Testis (tissue), 2 donors: ENCODE measurements at regions not wholly inside any gene's neighbourhood (a gene's known extent, or its start where the extent isn't known, plus 50 kb on each side); places are given as distances from the start of the nearest gene placed in this dataset.

Experiments
- DNase-seq: peaks from one replicate; pipeline ENCODE4 v3.0.0-alpha.2; 2019
- H3K27ac ChIP-seq, 2 donors: fragments of 200-600 bp; sonication (generic); one replicate each; pipeline ENCODE4 v1.5.1; 2019
- H3K27me3 ChIP-seq: fragments of 200-600 bp; sonication (generic); one replicate; pipeline ENCODE4 v1.5.1; 2019
- H3K36me3 ChIP-seq: fragments of 200-600 bp; sonication (generic); one replicate; pipeline ENCODE4 v1.5.1; 2017; ENCODE audit warnings: low read depth; ENCODE audit errors: missing control alignments
- H3K4me1 ChIP-seq: fragments of 200-600 bp; sonication (generic); one replicate; pipeline ENCODE4 v1.5.1; 2019
- H3K4me3 ChIP-seq, 2 donors: fragments of 200-600 bp; sonication (generic); one replicate each; pipeline ENCODE4 v1.5.1; 2017 to 2019
- H3K9me3 ChIP-seq: fragments of 200-600 bp; sonication (generic); one replicate; pipeline ENCODE4 v1.5.1; 2017
- CTCF ChIP-seq, 3 experiments: fragments of 450-650 bp in 2 of 3; fragments of 200-600 bp in 1 of 3; sonication (generic) in 1 of 3; IDR thresholded peaks; one replicate each; pipeline ENCODE4 v1.5.1; 2016 to 2019; ENCODE audit warnings: antibody characterized with exemption in 3 of 3, mild to moderate bottlenecking in 2 of 3, moderate library complexity in 1 of 3
- POLR2A ChIP-seq: fragments of 450-650 bp; IDR thresholded peaks from one replicate; pipeline ENCODE4 v1.6.1; 2017; ENCODE audit warnings: antibody characterized with exemption, mild to moderate bottlenecking, moderate library complexity
- WGBS, 2 donors: methylation state at CpG; one replicate each; pipeline ENCODE4 v1.1.5; 2018; 5-methylcytosine and 5-hydroxymethylcytosine counted together
- intact Hi-C: fragments of 100-400 bp; cut with DNase I; formaldehyde crosslinking; loops from one replicate; pipeline ENCODE4 v1.15.1; 2023; ENCODE audit warnings: low total_unique reads

- Histone ChIP-seq H3K27ac (no peak overlapping the region), H3K9me3 (no peaks in the 10 kb centered on the region), H3K36me3 (no peaks in the 10 kb centered on the region), H3K4me3 (no peak overlapping the region), H3K27me3 (no peaks in the 10 kb centered on the region), H3K4me1 (no peaks in the 10 kb centered on the region)
- 58 to 71% methylated on average over 4 of the region's 4 CpGs for WGBS, 2 donors
- TF ChIP-seq POLR2A (no peak), CTCF (IDR thresholded peaks at IDR 0.05) (no peak)
- intact Hi-C loops, result no loop called here
- DNase-seq, result no peak
Measured at GRCh38 chr4:173763389-173763788, 233.4 kb upstream of the HAND2 start.

DNA sequence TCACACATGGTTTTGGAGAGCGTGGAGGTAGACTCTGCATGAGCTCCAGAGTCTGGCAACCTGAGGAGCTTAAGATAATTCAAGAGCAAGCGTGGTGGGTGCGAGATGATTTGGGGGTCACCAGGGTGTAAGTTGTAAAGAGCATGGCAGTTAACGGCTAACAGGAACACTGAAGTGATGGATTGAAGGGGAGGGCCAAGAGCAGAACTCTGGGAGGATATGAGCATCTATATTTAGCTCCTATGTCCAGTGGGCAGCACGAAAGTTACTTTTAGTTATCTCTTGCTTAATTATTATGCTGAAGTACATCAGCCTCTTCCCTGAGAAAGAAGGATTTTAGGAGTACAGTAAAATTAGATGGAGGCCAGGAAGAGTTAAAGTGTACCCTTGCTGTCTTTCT is 231.9 kb upstream of the HAND2 start:
- WGBS, 2 donors, result 72 to 77% methylated on average over 5 of the region's 5 CpGs
- Histone ChIP-seq H3K27me3 (no peaks in the 10 kb centered on the region), H3K4me1 (no peaks in the 10 kb centered on the region), H3K4me3 (no peak overlapping the region), H3K36me3 (no peaks in the 10 kb centered on the region), H3K27ac (no peak overlapping the region), H3K9me3 (no peaks in the 10 kb centered on the region)
- TF ChIP-seq CTCF (IDR thresholded peaks at IDR 0.05) (no peak), POLR2A (no peak)
- intact Hi-C loops, result no loop called here
- no peak for DNase-seq

GRCh38 chr4:173761236-173761635 is 231.2 kb upstream of the HAND2 start:
- no peaks in the 10 kb centered on the region for H3K36me3 ChIP-seq
- TF ChIP-seq POLR2A (no peak), CTCF (IDR thresholded peaks at IDR 0.05) (no peak)
- no peak overlapping the region for H3K27ac ChIP-seq
- DNase-seq, result no peak
- no peaks in the 10 kb centered on the region for H3K9me3 ChIP-seq
- H3K4me1 ChIP-seq, result no peaks in the 10 kb centered on the region
- WGBS, 2 donors, result 90 to 95% methylated on average over 5 of the region's 5 CpGs
- no peak overlapping the region for H3K4me3 ChIP-seq
- H3K27me3 ChIP-seq, result no peaks in the 10 kb centered on the region
- intact Hi-C loops, result no loop called here

DNA sequence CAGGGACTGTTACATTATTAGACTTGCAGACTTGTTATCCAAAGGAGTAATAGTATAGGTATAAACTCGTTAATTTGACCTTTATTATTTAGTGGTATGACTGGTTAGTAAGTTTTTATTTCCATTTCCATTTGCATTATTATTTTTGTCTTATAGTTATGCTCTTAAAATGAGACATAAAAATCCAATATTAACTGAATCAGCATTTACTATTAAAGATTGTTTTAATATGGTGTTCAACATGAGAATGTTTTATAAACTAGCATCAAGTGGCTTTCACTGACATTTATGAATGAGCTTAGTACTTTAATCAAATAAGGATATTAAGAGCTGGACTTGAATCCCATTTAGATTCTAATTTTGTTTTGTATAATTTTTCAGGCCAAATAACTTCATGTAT is 228.1 kb upstream of the HAND2 start:
- 68 to 83% methylated on average over 1 of the region's 1 CpG for WGBS, 2 donors
- intact Hi-C loops, result no loop called here
- no peaks in the 10 kb centered on the region for H3K27me3 ChIP-seq
- no peak overlapping the region for H3K27ac ChIP-seq
- no peaks in the 10 kb centered on the region for H3K4me1 ChIP-seq
- H3K4me3 ChIP-seq, result no peak overlapping the region
- H3K9me3 ChIP-seq, result no peaks in the 10 kb centered on the region
- DNase-seq, result no peak
- no peaks in the 10 kb centered on the region for H3K36me3 ChIP-seq
- no peak for TF ChIP-seq CTCF (IDR thresholded peaks at IDR 0.05)
- no peak for TF ChIP-seq POLR2A

GRCh38 chr4:173753408-173753807 is 223.4 kb upstream of the HAND2 start:
- H3K9me3 ChIP-seq, result no peaks in the 10 kb centered on the region
- H3K36me3 ChIP-seq, result no peaks in the 10 kb centered on the region
- no peak overlapping the region for H3K27ac ChIP-seq
- TF ChIP-seq CTCF (IDR thresholded peaks at IDR 0.05), result no peak
- TF ChIP-seq POLR2A, result no peak
- WGBS, 2 donors, result 42 to 65% methylated on average over 1 of the region's 1 CpG
- intact Hi-C loops, result no loop called here
- H3K4me3 ChIP-seq, result no peak overlapping the region
- H3K4me1 ChIP-seq, result no peaks in the 10 kb centered on the region
- H3K27me3 ChIP-seq, result no peaks in the 10 kb centered on the region
- DNase-seq, result no peak
